ENCODE measurements at regions not wholly inside any gene's neighbourhood (a gene's known extent, or its start where the extent isn't known, plus 50 kb on each side); places are given as distances from the start of the nearest gene placed in this dataset.

GRCh38 chr6:111994791-111995190, 59.1 kb upstream of the CCN6 start:
- Mint-ChIP-seq H3K4me3 (ENCODE audit: unreplicated experiment) (no peak overlapping the region), H3K27me3 (ENCODE audit: unreplicated experiment) (peaks cover 4% of the 10 kb centered on the region), H3K9me3 (ENCODE audit: unreplicated experiment) (no peaks in the 10 kb centered on the region), H3K27ac (ENCODE audit: unreplicated experiment) (no peak overlapping the region), H3K36me3 (ENCODE audit: low read depth, unreplicated experiment) (no peaks in the 10 kb centered on the region), H3K4me1 (ENCODE audit: unreplicated experiment) (peaks cover 14% of the 10 kb centered on the region)
- TF ChIP-seq CTCF (IDR thresholded peaks at IDR 0.05; ENCODE audit: unreplicated experiment) = no peak
- no peak for DNase-seq (ENCODE audit: low spot score)

GRCh38 chr6:111995404-111995803, 58.5 kb upstream of the CCN6 start:
- no peak overlapping the region for H3K27ac Mint-ChIP-seq (ENCODE audit: unreplicated experiment)
- H3K36me3 Mint-ChIP-seq (ENCODE audit: low read depth, unreplicated experiment) = no peaks in the 10 kb centered on the region
- peaks cover 11% of the 10 kb centered on the region for H3K4me1 Mint-ChIP-seq (ENCODE audit: unreplicated experiment)
- H3K9me3 Mint-ChIP-seq (ENCODE audit: unreplicated experiment) = no peaks in the 10 kb centered on the region
- no peak for DNase-seq (ENCODE audit: low spot score)
- peaks cover 4% of the 10 kb centered on the region for H3K27me3 Mint-ChIP-seq (ENCODE audit: unreplicated experiment)
- no peak for TF ChIP-seq CTCF (IDR thresholded peaks at IDR 0.05; ENCODE audit: unreplicated experiment)
- no peak overlapping the region for H3K4me3 Mint-ChIP-seq (ENCODE audit: unreplicated experiment)

GRCh38 chr6:111996144-111996865, 57.6 kb upstream of the CCN6 start:
- DNase-seq (ENCODE audit: low spot score) = no peak
- no peaks in the 10 kb centered on the region for H3K36me3 Mint-ChIP-seq (ENCODE audit: low read depth, unreplicated experiment)
- peaks cover 4% of the 10 kb centered on the region for H3K27me3 Mint-ChIP-seq (ENCODE audit: unreplicated experiment)
- H3K4me3 Mint-ChIP-seq (ENCODE audit: unreplicated experiment) = no peak overlapping the region
- no peaks in the 10 kb centered on the region for H3K9me3 Mint-ChIP-seq (ENCODE audit: unreplicated experiment)
- H3K27ac Mint-ChIP-seq (ENCODE audit: unreplicated experiment) = no peak overlapping the region
- TF ChIP-seq CTCF (IDR thresholded peaks at IDR 0.05; ENCODE audit: unreplicated experiment) = no peak
- H3K4me1 Mint-ChIP-seq (ENCODE audit: unreplicated experiment) = peaks cover 11% of the 10 kb centered on the region

GRCh38 chr6:111997078-111997852, 56.6 kb upstream of the CCN6 start:
- DNase-seq (ENCODE audit: low spot score) = peak; percentile 78
- Mint-ChIP-seq H3K27me3 (ENCODE audit: unreplicated experiment) (peaks cover 2% of the 10 kb centered on the region), H3K27ac (ENCODE audit: unreplicated experiment) (no peak overlapping the region), H3K36me3 (ENCODE audit: low read depth, unreplicated experiment) (no peaks in the 10 kb centered on the region), H3K4me3 (ENCODE audit: unreplicated experiment) (no peak overlapping the region), H3K9me3 (ENCODE audit: unreplicated experiment) (no peaks in the 10 kb centered on the region), H3K4me1 (ENCODE audit: unreplicated experiment) (peaks cover 11% of the 10 kb centered on the region)
- TF ChIP-seq CTCF (IDR thresholded peaks at IDR 0.05; ENCODE audit: unreplicated experiment) = peak; percentile 88

- no peak for DNase-seq (ENCODE audit: low spot score)
- no peaks in the 10 kb centered on the region for H3K36me3 Mint-ChIP-seq (ENCODE audit: low read depth, unreplicated experiment)
- H3K27ac Mint-ChIP-seq (ENCODE audit: unreplicated experiment) = no peak overlapping the region
- no peaks in the 10 kb centered on the region for H3K9me3 Mint-ChIP-seq (ENCODE audit: unreplicated experiment)
- H3K4me3 Mint-ChIP-seq (ENCODE audit: unreplicated experiment) = no peak overlapping the region
- peaks cover 2% of the 10 kb centered on the region for H3K27me3 Mint-ChIP-seq (ENCODE audit: unreplicated experiment)
- no peak for TF ChIP-seq CTCF (IDR thresholded peaks at IDR 0.05; ENCODE audit: unreplicated experiment)
- H3K4me1 Mint-ChIP-seq (ENCODE audit: unreplicated experiment) = peaks cover 8% of the 10 kb centered on the region
These were observed 56.1 kb upstream of the CCN6 start for GRCh38 chr6:111997853-111998208.

All from endothelial cell (in vitro differentiated cells).